Immature natural killer cell (primary cell): ENCODE measurements at regions not wholly inside any gene's neighbourhood (a gene's known extent, or its start where the extent isn't known, plus 50 kb on each side); places are given as distances from the start of the nearest gene placed in this dataset.
A peak's percentile ranks its signal among the peaks of the same experiment; 100 is the strongest.
"Not testable (repeated sequence)": the region's sequence is repeated elsewhere in the genome, so short reads cannot be mapped to it uniquely, and the experiment has no call there.

Experiments used
- DNase-seq, 3 donors: peaks; one replicate each; pipeline ENCODE4 v3.0.0; 2022; ENCODE audit warnings: mixed read lengths in 1 of 3
- H3K27ac Mint-ChIP-seq, 6 donors: one replicate each; pipeline ENCODE4 v1.8.0; 2020; ENCODE audit warnings: mixed read lengths in 6 of 6, mild to moderate bottlenecking in 5 of 6, inconsistent platforms in 4 of 6, moderate library complexity in 3 of 6
- H3K27me3 Mint-ChIP-seq, 3 donors: one replicate each; pipeline ENCODE4 v1.8.0; 2020 to 2021; ENCODE audit warnings: low read depth in 3 of 3, mild to moderate bottlenecking in 3 of 3, mixed read lengths in 3 of 3, moderate library complexity in 3 of 3, inconsistent platforms in 1 of 3
- H3K36me3 Mint-ChIP-seq, 3 donors: one replicate each; pipeline ENCODE4 v1.8.0; 2020; ENCODE audit warnings: mixed read lengths in 3 of 3, inconsistent platforms in 2 of 3, mild to moderate bottlenecking in 2 of 3
- H3K4me1 Mint-ChIP-seq, 2 donors: one replicate each; pipeline ENCODE4 v1.8.0; 2020; ENCODE audit warnings: inconsistent platforms in 2 of 2, mild to moderate bottlenecking in 2 of 2, mixed read lengths in 2 of 2, moderate library complexity in 1 of 2
- H3K4me3 Mint-ChIP-seq, 5 donors: one replicate each; pipeline ENCODE4 v1.8.0; 2020; ENCODE audit warnings: mild to moderate bottlenecking in 5 of 5, mixed read lengths in 5 of 5, inconsistent platforms in 3 of 5, moderate library complexity in 3 of 5
- H3K9me3 Mint-ChIP-seq, 6 donors: one replicate each; pipeline ENCODE4 v1.8.0; 2020; ENCODE audit warnings: mild to moderate bottlenecking in 6 of 6, mixed read lengths in 6 of 6, inconsistent platforms in 4 of 6, moderate library complexity in 3 of 6

- Mint-ChIP-seq H3K27me3 (peaks cover under 1 to 7% (median 2%) of the 10 kb centered on the region in 3 donors), H3K4me3 (no peak overlapping the region), H3K36me3 (no peaks in the 10 kb centered on the region), H3K27ac (no peak overlapping the region), H3K4me1 (no peaks in the 10 kb centered on the region), H3K9me3 (peaks cover 0 to 7% (median 0%) of the 10 kb centered on the region in 6 donors)
- no peak for DNase-seq
Observed at GRCh38 chrX:75673468-75673867, 111.6 kb downstream of the MAGEE2 start.

DNA sequence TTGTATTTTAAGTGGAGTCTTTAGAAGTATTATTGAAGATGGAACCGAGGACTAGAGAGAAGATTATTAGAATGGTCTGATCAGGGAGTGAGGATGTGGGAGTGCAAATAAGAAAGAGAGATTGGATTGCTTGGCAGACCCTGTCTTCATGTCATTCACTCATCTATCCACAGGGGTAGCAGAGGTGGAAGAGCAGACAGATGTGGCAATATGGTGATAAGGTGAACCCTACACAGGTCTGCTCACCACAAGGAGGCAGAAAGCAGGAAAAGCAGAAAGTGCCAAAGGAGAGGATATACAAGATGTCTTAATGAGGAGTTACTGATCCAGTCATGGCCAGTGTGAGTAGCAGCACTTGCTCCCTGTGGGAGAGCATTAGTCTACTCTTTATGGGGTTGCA, 129.4 kb downstream of the MAGEE2 start:
- Mint-ChIP-seq H3K27me3 (peaks cover 0 to 3% (median 3%) of the 10 kb centered on the region in 3 donors), H3K4me3 (no peak overlapping the region), H3K36me3 (no peaks in the 10 kb centered on the region), H3K9me3 (peaks cover 0 to 7% (median 0%) of the 10 kb centered on the region in 6 donors), H3K4me1 (no peaks in the 10 kb centered on the region), H3K27ac (no peak overlapping the region)
- no peak for DNase-seq

- H3K36me3 Mint-ChIP-seq, result no peaks in the 10 kb centered on the region
- H3K27ac Mint-ChIP-seq, result no peak overlapping the region
- peaks cover 0 to 3% (median 2%) of the 10 kb centered on the region in 3 donors for H3K27me3 Mint-ChIP-seq
- no peaks in the 10 kb centered on the region for H3K4me1 Mint-ChIP-seq
- DNase-seq, result no peak
- peaks cover 0 to 24% (median 3%) of the 10 kb centered on the region in 6 donors for H3K9me3 Mint-ChIP-seq
- H3K4me3 Mint-ChIP-seq, result no peak overlapping the region
Observed at GRCh38 chrX:75649829-75650228, 127.0 kb upstream of the ZDHHC15 start.

DNA sequence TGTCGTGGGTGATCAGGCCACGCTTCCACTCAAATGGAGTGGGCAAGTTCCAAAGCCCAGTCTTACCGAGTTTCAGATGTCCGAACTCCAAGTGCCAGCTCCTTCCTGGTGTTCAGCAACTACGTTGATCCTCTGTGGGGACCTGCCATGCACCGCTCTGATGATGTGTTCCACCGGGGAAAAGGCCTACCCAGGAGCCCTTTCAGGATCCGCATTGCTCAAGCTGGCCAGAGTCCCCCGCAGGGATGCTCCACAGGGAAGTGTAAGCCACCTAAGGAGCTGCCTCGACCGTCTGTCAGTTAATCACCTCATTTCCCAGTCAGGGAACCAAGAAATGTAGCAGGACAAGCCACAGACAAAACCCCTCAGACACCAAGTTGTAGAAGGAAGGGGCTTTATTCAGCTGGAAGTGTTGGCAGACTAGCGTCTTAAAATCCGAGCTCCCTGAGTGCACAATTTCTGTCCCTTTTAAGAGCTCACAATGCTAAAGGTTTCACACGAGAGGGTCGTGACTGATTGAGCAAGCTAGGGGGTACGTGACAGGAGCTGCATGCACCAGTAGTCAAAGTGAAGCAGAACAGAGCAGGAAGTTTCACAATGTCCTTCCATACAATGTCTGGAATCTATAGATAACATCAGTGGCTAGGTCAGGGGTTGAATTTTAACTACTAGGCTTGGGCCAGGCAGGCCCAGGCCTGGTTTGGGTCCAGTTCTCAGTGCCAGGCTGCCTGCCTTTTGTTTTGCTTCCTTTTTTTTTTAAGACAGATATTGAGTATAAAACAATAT, 126.2 kb upstream of the ZDHHC15 start:
- no peaks in the 10 kb centered on the region for H3K4me1 Mint-ChIP-seq
- no peak for DNase-seq
- H3K4me3 Mint-ChIP-seq, result no peak overlapping the region
- peaks cover 0 to 24% (median 3%) of the 10 kb centered on the region in 6 donors for H3K9me3 Mint-ChIP-seq
- H3K36me3 Mint-ChIP-seq, result no peaks in the 10 kb centered on the region
- peaks cover 0 to 4% (median 2%) of the 10 kb centered on the region in 3 donors for H3K27me3 Mint-ChIP-seq
- no peak overlapping the region for H3K27ac Mint-ChIP-seq

DNA sequence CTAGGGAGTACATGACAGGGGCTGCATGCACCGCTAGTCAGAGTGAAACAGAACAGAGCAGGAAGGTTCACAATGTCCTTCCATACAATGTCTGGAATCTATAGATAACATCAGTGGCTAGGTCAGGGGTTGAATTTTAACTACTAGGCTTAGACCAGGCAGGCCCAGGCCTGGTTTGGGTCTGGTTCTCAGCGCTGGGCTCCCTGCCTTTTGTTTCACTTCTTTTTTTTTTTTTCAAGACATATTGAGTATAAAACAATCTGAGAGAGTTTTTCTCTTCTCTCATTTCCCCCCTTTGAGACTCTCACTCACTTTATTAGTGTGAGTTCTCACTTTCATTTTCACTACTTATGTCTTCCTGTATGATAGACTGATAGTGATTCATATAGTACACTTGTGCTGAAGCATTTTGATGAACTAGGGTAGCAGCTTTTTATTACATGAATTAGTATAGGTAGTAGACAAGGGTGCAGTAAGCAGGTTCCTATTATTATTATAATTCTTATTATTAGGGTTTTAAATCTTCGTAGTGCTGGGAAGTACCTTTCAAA, 120.0 kb upstream of the ZDHHC15 start:
- H3K9me3 Mint-ChIP-seq, result peaks cover 3 to 20% (median 11%) of the 10 kb centered on the region in 6 donors

GRCh38 chrX:75638332-75638731, 115.5 kb upstream of the ZDHHC15 start:
- no peak for DNase-seq
- Mint-ChIP-seq H3K4me1 (no peaks in the 10 kb centered on the region), H3K27ac (no peak overlapping the region), H3K27me3 (peaks cover 0 to 10% (median 1%) of the 10 kb centered on the region in 3 donors), H3K36me3 (peaks cover 0 to 5% (median 0%) of the 10 kb centered on the region in 3 donors), H3K4me3 (no peak overlapping the region), H3K9me3 (peaks cover 6 to 17% (median 9%) of the 10 kb centered on the region in 6 donors)

More for the DNA sequence above, 120.0 kb upstream of the ZDHHC15 start:
- Mint-ChIP-seq H3K4me1 (no peaks in the 10 kb centered on the region), H3K27me3 (peaks cover 0 to 3% (median 3%) of the 10 kb centered on the region in 3 donors), H3K27ac (no peak overlapping the region), H3K4me3 (no peak overlapping the region), H3K36me3 (peaks cover 0 to 7% (median 0%) of the 10 kb centered on the region in 3 donors)
- no peak for DNase-seq

DNA sequence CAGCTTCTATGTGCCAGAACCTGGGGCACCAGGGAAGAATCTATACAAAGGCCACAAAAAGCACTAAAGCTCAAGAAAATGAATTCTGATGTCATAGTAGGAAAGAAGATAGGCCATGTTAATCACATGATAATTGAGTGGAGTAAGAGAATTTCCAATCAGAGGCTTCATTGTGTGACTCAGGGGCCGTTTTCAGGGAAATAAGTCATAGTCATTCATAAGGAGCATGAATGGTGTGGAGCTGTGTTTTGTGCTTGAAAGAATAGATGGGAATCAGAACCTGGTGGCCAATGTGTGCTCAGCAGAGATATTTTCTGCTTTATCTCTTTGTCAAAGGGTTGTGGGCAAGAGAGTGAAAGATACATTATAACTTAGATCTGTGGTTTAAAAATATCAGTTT, 102.4 kb upstream of the ZDHHC15 start:
- no peak overlapping the region for H3K4me3 Mint-ChIP-seq
- H3K27ac Mint-ChIP-seq, result no peak overlapping the region
- no peaks in the 10 kb centered on the region for H3K4me1 Mint-ChIP-seq
- DNase-seq, result no peak
- peaks cover 0 to 5% (median 2%) of the 10 kb centered on the region in 3 donors for H3K27me3 Mint-ChIP-seq
- H3K36me3 Mint-ChIP-seq, result no peaks in the 10 kb centered on the region
- no peaks in the 10 kb centered on the region for H3K9me3 Mint-ChIP-seq

GRCh38 chrX:75623535-75623934, 100.7 kb upstream of the ZDHHC15 start:
- Mint-ChIP-seq H3K36me3 (no peaks in the 10 kb centered on the region), H3K4me1 (no peaks in the 10 kb centered on the region), H3K9me3 (no peaks in the 10 kb centered on the region), H3K4me3 (no peak overlapping the region), H3K27me3 (peaks cover 2 to 8% (median 6%) of the 10 kb centered on the region in 3 donors), H3K27ac (no peak overlapping the region)
- DNase-seq, result no peak

DNA sequence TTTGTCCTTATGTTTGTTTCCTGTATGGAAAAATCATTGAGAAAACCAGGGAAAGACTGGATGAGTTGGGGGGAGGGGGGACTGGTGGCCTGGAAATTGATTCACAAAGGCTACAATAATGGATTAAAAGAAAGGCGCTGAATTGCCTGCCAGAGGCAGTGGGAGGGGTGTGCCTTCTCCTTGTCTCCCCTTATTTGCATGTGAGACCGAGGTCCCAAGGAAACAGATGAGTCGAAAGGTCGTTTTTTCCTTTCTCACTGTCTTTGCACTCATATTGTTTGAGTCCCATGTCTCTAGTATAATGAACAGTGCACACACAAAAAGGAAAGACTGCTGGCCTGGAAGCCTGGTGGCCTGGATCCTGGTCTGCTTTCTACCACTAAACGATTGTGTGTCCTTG, 86.6 kb upstream of the ZDHHC15 start:
- Mint-ChIP-seq H3K9me3 (peaks cover 0 to 3% (median 0%) of the 10 kb centered on the region in 6 donors), H3K4me1 (no peaks in the 10 kb centered on the region), H3K27me3 (peaks cover 1 to 4% (median 2%) of the 10 kb centered on the region in 3 donors)

DNA sequence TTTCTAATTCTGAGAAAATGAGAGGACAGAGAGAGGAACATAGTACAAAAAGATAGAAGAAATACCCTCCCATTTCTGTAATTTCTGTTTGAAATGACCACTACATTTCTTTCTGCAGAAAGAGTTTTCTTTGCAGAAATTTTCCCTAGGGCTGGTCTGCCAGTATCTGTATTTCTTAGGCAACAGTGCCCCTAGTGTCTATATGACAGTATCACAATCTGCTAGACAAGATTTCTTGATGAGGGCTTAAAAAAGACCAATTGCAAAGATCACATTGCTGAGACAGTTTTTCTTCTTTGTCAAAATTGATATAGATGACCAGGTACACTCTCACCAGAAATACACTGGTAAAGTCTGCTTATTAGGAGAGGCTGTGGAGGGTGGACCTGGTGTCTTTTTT, 81.0 kb upstream of the ZDHHC15 start:
- Mint-ChIP-seq H3K4me3 (no peak overlapping the region), H3K27me3 (peaks cover 0 to 4% (median 0%) of the 10 kb centered on the region in 3 donors), H3K9me3 (no peaks in the 10 kb centered on the region), H3K36me3 (no peaks in the 10 kb centered on the region), H3K27ac (no peak overlapping the region), H3K4me1 (no peaks in the 10 kb centered on the region)
- DNase-seq, result peak; percentile 2 to 23 (median 21)

More for the DNA sequence above, 86.6 kb upstream of the ZDHHC15 start:
- H3K4me3 Mint-ChIP-seq, result no peak overlapping the region
- no peak for DNase-seq
- no peaks in the 10 kb centered on the region for H3K36me3 Mint-ChIP-seq
- H3K27ac Mint-ChIP-seq, result no peak overlapping the region

DNA sequence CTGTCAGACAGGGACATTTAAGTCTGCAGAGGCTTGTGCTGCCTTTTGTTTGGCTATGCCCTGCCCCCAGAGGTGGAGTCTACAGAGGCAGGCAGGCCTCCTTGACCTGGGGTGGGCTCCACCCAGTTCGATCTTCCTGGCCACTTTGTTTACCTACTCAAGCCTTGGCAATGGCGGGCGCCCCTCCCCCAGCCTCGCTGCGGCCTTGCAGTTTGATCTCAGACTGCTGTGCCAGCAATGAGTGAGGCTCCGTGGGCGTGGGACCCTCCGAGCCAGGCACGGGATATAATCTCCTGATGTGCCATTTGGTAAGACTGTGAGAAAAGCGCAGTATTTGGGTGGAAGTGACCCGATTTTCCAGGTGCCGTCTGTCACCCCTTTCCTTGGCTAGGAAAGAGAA, 79.2 kb upstream of the ZDHHC15 start:
- H3K36me3 Mint-ChIP-seq, DNase-seq, H3K27ac Mint-ChIP-seq, H3K27me3 Mint-ChIP-seq, H3K9me3 Mint-ChIP-seq, H3K4me3 Mint-ChIP-seq, H3K4me1 Mint-ChIP-seq: not testable (repeated sequence)

- Mint-ChIP-seq H3K36me3 (no peaks in the 10 kb centered on the region), H3K9me3 (no peaks in the 10 kb centered on the region), H3K27ac (no peak overlapping the region), H3K4me3 (no peak overlapping the region), H3K27me3 (peaks cover 0 to 5% (median 2%) of the 10 kb centered on the region in 3 donors), H3K4me1 (no peaks in the 10 kb centered on the region)
- no peak for DNase-seq
Observed at GRCh38 chrX:75596178-75596577, 73.3 kb upstream of the ZDHHC15 start.

- not testable (repeated sequence) for H3K27ac Mint-ChIP-seq, H3K9me3 Mint-ChIP-seq, H3K36me3 Mint-ChIP-seq, H3K4me1 Mint-ChIP-seq, H3K4me3 Mint-ChIP-seq, DNase-seq, H3K27me3 Mint-ChIP-seq
Observed at GRCh38 chrX:75593186-75593585, 70.3 kb upstream of the ZDHHC15 start.

DNA sequence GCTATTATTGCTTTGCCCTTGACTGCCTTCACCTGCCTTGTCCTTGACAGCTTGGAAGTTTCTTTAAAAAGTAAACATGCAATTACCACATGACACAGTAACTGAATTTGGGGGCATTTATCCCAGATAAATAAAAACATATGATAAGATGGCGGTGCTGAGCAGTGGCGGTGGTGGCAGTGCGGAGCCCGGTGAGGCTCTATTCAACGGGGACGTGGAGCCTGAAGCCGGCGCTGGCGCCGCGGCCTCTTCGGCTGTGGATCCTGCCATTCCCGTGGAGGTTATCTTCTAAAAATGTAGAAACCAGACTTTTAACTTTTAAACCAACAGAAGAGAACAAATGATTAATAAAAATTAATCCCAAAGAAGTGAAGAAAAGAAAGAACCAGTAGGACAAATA, 59.7 kb upstream of the ZDHHC15 start:
- no peak overlapping the region for H3K4me3 Mint-ChIP-seq
- H3K9me3 Mint-ChIP-seq, result peaks cover 0 to 4% (median 0%) of the 10 kb centered on the region in 6 donors
- H3K36me3 Mint-ChIP-seq, result no peaks in the 10 kb centered on the region
- no peaks in the 10 kb centered on the region for H3K4me1 Mint-ChIP-seq
- no peak overlapping the region for H3K27ac Mint-ChIP-seq
- no peak for DNase-seq
- peaks cover 1 to 4% (median 2%) of the 10 kb centered on the region in 3 donors for H3K27me3 Mint-ChIP-seq
